GM10266 (cell line): ENCODE measurements at regions not wholly inside any gene's neighbourhood (a gene's known extent, or its start where the extent isn't known, plus 50 kb on each side); places are given as distances from the start of the nearest gene placed in this dataset.

Source experiments
- DNase-seq: peaks from one replicate; pipeline ENCODE4 v3.0.0; 2012; ENCODE audit errors: extremely low spot score
- TF ChIP-seq, protein P1 (sequence below): IDR thresholded peaks from 2 replicates; pipeline ENCODE4 v1.5.1; 2012; ENCODE audit warnings: mild to moderate bottlenecking, low read depth; ENCODE audit not compliant: control insufficient read depth, insufficient read depth; ENCODE audit errors: missing control alignments

DNA sequence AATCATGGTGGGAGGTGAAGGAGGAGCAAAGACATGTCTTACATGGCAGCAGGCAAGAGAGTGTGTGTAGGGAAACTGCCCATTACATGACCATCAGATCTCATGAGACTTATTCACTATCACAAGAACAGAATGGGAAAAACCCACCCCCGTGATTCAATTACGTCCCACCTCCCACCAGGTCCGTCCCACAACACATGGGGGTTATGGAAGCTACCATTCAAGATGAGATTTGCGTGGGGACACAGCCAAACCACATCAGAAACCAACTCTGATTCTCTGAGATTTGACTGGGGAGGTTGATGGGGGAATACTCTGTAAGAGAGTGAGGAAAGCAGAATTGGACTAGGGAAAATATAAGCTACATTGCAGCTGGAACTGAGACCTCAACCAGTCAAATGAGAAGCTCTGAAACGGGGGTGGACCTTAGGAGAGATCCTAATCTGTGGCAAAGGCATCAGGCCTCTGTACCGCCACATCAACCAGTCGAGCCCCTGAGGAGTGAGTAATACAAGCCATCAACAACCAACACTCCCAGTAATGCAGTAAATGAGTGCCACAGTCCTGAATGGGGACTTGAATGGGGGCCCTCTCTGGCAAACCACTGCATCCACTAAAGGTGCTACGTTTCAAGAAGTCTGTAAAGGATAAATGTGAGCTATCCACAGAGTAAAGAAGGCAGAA is 207.9 kb upstream of the GADL1 start:
- TF ChIP-seq, protein P1, sequence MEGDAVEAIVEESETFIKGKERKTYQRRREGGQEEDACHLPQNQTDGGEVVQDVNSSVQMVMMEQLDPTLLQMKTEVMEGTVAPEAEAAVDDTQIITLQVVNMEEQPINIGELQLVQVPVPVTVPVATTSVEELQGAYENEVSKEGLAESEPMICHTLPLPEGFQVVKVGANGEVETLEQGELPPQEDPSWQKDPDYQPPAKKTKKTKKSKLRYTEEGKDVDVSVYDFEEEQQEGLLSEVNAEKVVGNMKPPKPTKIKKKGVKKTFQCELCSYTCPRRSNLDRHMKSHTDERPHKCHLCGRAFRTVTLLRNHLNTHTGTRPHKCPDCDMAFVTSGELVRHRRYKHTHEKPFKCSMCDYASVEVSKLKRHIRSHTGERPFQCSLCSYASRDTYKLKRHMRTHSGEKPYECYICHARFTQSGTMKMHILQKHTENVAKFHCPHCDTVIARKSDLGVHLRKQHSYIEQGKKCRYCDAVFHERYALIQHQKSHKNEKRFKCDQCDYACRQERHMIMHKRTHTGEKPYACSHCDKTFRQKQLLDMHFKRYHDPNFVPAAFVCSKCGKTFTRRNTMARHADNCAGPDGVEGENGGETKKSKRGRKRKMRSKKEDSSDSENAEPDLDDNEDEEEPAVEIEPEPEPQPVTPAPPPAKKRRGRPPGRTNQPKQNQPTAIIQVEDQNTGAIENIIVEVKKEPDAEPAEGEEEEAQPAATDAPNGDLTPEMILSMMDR: no peak
- DNase-seq: no peak

DNA sequence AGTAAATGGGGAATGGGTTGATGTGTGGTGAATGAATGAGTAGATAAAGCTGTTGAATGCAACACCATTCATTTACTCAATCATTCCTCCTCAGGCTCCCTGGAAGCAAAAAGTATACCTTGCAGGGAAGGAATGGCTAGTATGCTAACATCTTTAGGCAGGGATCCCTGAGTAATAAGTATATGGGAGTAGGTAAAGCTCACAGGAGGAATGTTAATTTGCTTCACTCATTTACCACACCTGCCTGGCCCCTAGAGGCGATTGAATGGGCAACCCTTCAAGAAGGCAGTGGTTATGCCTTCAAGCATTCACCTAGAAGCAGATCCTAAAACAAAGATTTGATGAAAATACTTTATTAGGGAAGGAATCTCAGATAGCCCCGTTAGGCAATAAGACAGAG is 208.7 kb upstream of the GADL1 start:
- TF ChIP-seq, protein P1: no peak
- no peak for DNase-seq

- DNase-seq: no peak
- TF ChIP-seq, protein P1: no peak
Observed at GRCh38 chr3:31103623-31104180, 209.2 kb upstream of the GADL1 start.

- TF ChIP-seq, protein P1: no peak
- no peak for DNase-seq
Observed at GRCh38 chr3:31105011-31105410, 210.6 kb upstream of the GADL1 start.

GRCh38 chr3:31105438-31106077 is 211.1 kb upstream of the GADL1 start:
- TF ChIP-seq, protein P1: no peak
- no peak for DNase-seq

DNA sequence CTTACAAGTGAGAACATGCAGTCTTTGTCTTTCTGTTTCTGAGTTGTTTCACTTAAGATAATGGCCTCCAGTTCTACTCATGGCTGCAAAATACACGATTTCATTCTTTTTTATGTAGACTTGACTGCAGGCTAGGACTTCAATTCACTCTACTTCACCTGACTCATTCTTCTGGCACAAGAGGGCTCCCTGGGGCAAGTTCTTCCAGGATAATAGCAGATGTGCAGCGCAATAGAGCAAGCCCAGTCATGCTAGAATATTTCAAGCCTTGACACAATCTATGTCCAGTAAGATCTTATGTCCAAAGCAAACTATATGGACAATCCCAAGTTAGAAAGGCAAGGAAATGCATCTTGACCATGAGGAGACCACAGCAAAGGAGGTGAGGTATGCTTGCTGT is 211.7 kb upstream of the GADL1 start:
- TF ChIP-seq, protein P1: no peak
- DNase-seq: no peak

GRCh38 chr3:31106912-31107311 is 212.5 kb upstream of the GADL1 start:
- TF ChIP-seq, protein P1: no peak

More at GRCh38 chr3:31106912-31107311, 212.5 kb upstream of the GADL1 start:
- DNase-seq: peak; percentile 27
